Astrocyte (in vitro differentiated cells and primary cell): ENCODE measurements at regions not wholly inside any gene's neighbourhood (a gene's known extent, or its start where the extent isn't known, plus 50 kb on each side); places are given as distances from the start of the nearest gene placed in this dataset.
"Not testable (repeated sequence)": the region's sequence is repeated elsewhere in the genome, so short reads cannot be mapped to it uniquely, and the experiment has no call there.

Experiments
- DNase-seq: peaks from one replicate; pipeline ENCODE4 v3.0.0-alpha.2; 2010; ENCODE audit warnings: low read depth
- FAIRE-seq: peaks from 2 replicates; lab custom pipeline; 2011; peaks lifted over from hg19 to GRCh38; lab: Jason Lieb, UNC
- H2AFZ ChIP-seq: 2 replicates; pipeline ENCODE4 v1.6.0; 2012; ENCODE audit warnings: low read depth, low read length, inconsistent platforms
- H3K27ac ChIP-seq: 2 replicates; pipeline ENCODE4 v1.5.1; 2011; ENCODE audit warnings: low read depth, low read length, inconsistent platforms
- H3K27me3 ChIP-seq: 2 replicates; pipeline ENCODE4 v1.6.0; 2011; ENCODE audit warnings: low read length, inconsistent platforms; ENCODE audit not compliant: insufficient read depth
- H3K36me3 ChIP-seq: 2 replicates; pipeline ENCODE4 v1.5.1; 2011; ENCODE audit warnings: low read length, inconsistent platforms; ENCODE audit not compliant: insufficient read depth
- H3K4me1 ChIP-seq: 2 replicates; pipeline ENCODE4 v1.5.1; 2011; ENCODE audit warnings: low read length, inconsistent platforms; ENCODE audit not compliant: insufficient read depth
- H3K4me2 ChIP-seq: 2 replicates; pipeline ENCODE4 v1.6.0; 2012; ENCODE audit warnings: low read length, inconsistent platforms
- H3K4me3 ChIP-seq: 2 replicates; pipeline ENCODE4 v1.5.1; 2011; ENCODE audit warnings: low read depth, mild to moderate bottlenecking, low read length, inconsistent platforms; ENCODE audit not compliant: insufficient read depth
- H3K79me2 ChIP-seq: 2 replicates; pipeline ENCODE4 v1.6.0; 2012; ENCODE audit warnings: mild to moderate bottlenecking, low read length, inconsistent platforms; ENCODE audit not compliant: insufficient read depth
- H3K9ac ChIP-seq: 2 replicates; pipeline ENCODE4 v1.6.0; 2012; ENCODE audit warnings: mild to moderate bottlenecking, low read length, inconsistent platforms
- H3K9me3 ChIP-seq: 2 replicates; pipeline ENCODE4 v1.5.1; 2012; ENCODE audit warnings: low read depth, mild to moderate bottlenecking, low read length, inconsistent platforms; ENCODE audit not compliant: insufficient read depth
- H4K20me1 ChIP-seq: 2 replicates; pipeline ENCODE4 v1.6.0; 2012; ENCODE audit warnings: low read length, inconsistent platforms; ENCODE audit not compliant: insufficient read depth
- H3K27ac Mint-ChIP-seq: one replicate; pipeline ENCODE4 v1.8.0; 2021; ENCODE audit warnings: mild to moderate bottlenecking, mixed read lengths; ENCODE audit not compliant: unreplicated experiment
- H3K27me3 Mint-ChIP-seq: one replicate; pipeline ENCODE4 v1.8.0; 2021; ENCODE audit warnings: low read depth, mixed read lengths; ENCODE audit not compliant: unreplicated experiment
- H3K36me3 Mint-ChIP-seq: one replicate; pipeline ENCODE4 v1.8.0; 2021; ENCODE audit warnings: low read depth, mixed read lengths; ENCODE audit not compliant: unreplicated experiment
- H3K4me1 Mint-ChIP-seq: one replicate; pipeline ENCODE4 v1.8.0; 2021; ENCODE audit warnings: low read depth, mixed read lengths; ENCODE audit not compliant: unreplicated experiment
- H3K4me3 Mint-ChIP-seq: one replicate; pipeline ENCODE4 v1.8.0; 2021; ENCODE audit warnings: mild to moderate bottlenecking, moderate library complexity, mixed read lengths; ENCODE audit not compliant: unreplicated experiment
- H3K9me3 Mint-ChIP-seq: one replicate; pipeline ENCODE4 v1.8.0; 2021; ENCODE audit warnings: mild to moderate bottlenecking, mixed read lengths; ENCODE audit not compliant: unreplicated experiment
- EZH2 ChIP-seq: IDR thresholded peaks from 2 replicates; pipeline ENCODE4 v1.6.1; 2012; ENCODE audit warnings: mild to moderate bottlenecking, low read length, inconsistent platforms; ENCODE audit not compliant: insufficient read depth
- TF ChIP-seq, protein P1 (sequence below): IDR thresholded peaks from 2 replicates; pipeline ENCODE4 v1.5.1; 2011; ENCODE audit warnings: low read depth, mild to moderate bottlenecking, inconsistent platforms, low read length, moderate library complexity; ENCODE audit not compliant: insufficient read depth

- no peaks in the 10 kb centered on the region for H3K36me3 ChIP-seq
- no peaks in the 10 kb centered on the region for H3K79me2 ChIP-seq
- Mint-ChIP-seq H3K27me3 (no peaks in the 10 kb centered on the region), H3K4me1 (peaks cover 9% of the 10 kb centered on the region), H3K9me3 (peaks cover 3% of the 10 kb centered on the region), H3K27ac (no peak overlapping the region), H3K4me3 (no peak overlapping the region), H3K36me3 (no peaks in the 10 kb centered on the region)
- no peak overlapping the region for H3K27ac ChIP-seq
- no peaks in the 10 kb centered on the region for H3K4me1 ChIP-seq
- TF ChIP-seq, protein P1, sequence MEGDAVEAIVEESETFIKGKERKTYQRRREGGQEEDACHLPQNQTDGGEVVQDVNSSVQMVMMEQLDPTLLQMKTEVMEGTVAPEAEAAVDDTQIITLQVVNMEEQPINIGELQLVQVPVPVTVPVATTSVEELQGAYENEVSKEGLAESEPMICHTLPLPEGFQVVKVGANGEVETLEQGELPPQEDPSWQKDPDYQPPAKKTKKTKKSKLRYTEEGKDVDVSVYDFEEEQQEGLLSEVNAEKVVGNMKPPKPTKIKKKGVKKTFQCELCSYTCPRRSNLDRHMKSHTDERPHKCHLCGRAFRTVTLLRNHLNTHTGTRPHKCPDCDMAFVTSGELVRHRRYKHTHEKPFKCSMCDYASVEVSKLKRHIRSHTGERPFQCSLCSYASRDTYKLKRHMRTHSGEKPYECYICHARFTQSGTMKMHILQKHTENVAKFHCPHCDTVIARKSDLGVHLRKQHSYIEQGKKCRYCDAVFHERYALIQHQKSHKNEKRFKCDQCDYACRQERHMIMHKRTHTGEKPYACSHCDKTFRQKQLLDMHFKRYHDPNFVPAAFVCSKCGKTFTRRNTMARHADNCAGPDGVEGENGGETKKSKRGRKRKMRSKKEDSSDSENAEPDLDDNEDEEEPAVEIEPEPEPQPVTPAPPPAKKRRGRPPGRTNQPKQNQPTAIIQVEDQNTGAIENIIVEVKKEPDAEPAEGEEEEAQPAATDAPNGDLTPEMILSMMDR = no peak
- no peak for TF ChIP-seq EZH2
- H3K27me3 ChIP-seq = no peaks in the 10 kb centered on the region
- H3K4me3 ChIP-seq = no peak overlapping the region
- H3K4me2 ChIP-seq = no peak overlapping the region
- H4K20me1 ChIP-seq = no peaks in the 10 kb centered on the region
- FAIRE-seq = no peak
- H3K9ac ChIP-seq = no peak overlapping the region
- H3K9me3 ChIP-seq = peaks cover 5% of the 10 kb centered on the region
- no peak overlapping the region for H2AFZ ChIP-seq
- no peak for DNase-seq
Measured at GRCh38 chr13:61275736-61276135, 139.9 kb downstream of the PCDH20 start.

DNA sequence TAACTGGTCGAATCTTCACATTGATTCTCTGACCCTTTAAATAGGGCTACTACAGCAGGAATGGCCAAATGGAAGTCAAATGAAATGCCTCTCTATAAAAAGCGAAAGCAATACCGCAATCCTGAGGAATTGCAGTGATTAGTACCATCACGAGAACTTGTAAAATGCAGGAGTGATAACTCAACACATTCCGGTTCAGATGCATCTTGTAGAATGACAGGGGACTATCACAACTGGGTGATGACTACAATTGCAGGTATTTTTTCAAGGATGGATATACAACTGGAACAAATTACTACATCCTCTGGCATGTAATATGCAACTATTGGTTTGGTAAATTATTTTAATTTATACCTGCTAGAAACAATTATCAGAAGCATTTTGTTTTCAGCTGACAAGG, 140.4 kb downstream of the PCDH20 start:
- Histone ChIP-seq H3K9ac (no peak overlapping the region), H4K20me1 (no peaks in the 10 kb centered on the region), H2AFZ (no peak overlapping the region), H3K27me3 (no peaks in the 10 kb centered on the region), H3K4me1 (no peaks in the 10 kb centered on the region), H3K4me2 (no peak overlapping the region), H3K27ac (no peak overlapping the region), H3K4me3 (no peak overlapping the region), H3K36me3 (no peaks in the 10 kb centered on the region), H3K79me2 (no peaks in the 10 kb centered on the region), H3K9me3 (peaks cover 5% of the 10 kb centered on the region)
- Mint-ChIP-seq H3K36me3 (no peaks in the 10 kb centered on the region), H3K4me3 (no peak overlapping the region), H3K4me1 (peaks cover 9% of the 10 kb centered on the region), H3K27me3 (no peaks in the 10 kb centered on the region), H3K27ac (no peak overlapping the region), H3K9me3 (peaks cover 6% of the 10 kb centered on the region)
- no peak for FAIRE-seq
- TF ChIP-seq, protein P1 = no peak
- no peak for TF ChIP-seq EZH2
- DNase-seq = no peak

DNA sequence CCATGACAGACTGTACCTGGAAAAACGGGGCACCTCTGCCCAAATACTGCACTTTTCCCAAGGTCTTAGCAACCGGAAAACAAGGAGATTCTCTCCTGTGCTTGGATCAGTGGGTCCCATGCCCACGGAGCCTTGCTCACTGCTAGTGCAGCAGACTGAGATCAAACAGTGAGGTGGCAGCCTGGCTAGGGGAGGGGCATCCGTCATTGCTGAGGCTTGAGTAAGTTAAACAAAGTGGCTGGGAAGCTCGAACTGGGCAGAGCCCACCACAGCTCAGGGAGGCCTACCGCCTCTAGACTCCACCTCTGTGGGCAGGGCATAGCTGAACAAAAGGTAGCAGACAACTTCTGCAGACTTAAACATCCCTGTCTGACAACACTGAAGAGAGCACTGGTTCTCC, 148.8 kb downstream of the PCDH20 start:
- not testable (repeated sequence) for H3K4me1 ChIP-seq, FAIRE-seq, H3K27ac Mint-ChIP-seq, H3K9me3 ChIP-seq, H3K4me3 ChIP-seq, H4K20me1 ChIP-seq, H3K27me3 Mint-ChIP-seq, DNase-seq, H3K4me2 ChIP-seq, H2AFZ ChIP-seq, H3K27ac ChIP-seq, H3K9ac ChIP-seq, H3K4me3 Mint-ChIP-seq, H3K4me1 Mint-ChIP-seq, H3K27me3 ChIP-seq, H3K36me3 Mint-ChIP-seq, H3K79me2 ChIP-seq, H3K36me3 ChIP-seq
- H3K9me3 Mint-ChIP-seq = peaks cover 15% of the 10 kb centered on the region
